ENCODE measurements at regions not wholly inside any gene's neighbourhood (a gene's known extent, or its start where the extent isn't known, plus 50 kb on each side); places are given as distances from the start of the nearest gene placed in this dataset.
"Not testable (repeated sequence)": the region's sequence is repeated elsewhere in the genome, so short reads cannot be mapped to it uniquely, and the experiment has no call there.

DNA sequence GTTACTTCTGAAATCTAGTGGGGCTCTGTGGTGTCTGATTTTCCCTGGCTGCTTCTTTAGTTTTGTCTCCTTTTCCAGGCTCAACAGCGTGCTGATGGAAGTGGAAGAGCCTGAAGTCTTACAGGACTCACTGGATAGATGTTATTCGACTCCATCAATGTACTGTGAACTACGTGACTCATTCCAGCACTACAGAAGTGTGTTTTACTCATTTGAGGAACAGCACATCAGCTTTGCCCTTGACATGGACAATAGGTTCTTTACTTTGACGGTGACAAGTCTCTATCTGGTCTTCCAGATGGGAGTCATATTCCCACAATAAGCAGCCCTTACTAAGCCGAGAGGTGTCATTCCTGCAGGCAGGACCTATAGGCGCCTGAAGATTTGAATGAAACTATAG, 51.1 kb downstream of the NBPF8 start:
- CTCF ChIA-PET; POLR2A ChIA-PET; DNase-seq; H3K36me3 Mint-ChIP-seq; H3K27ac Mint-ChIP-seq; H3K9me3 Mint-ChIP-seq; H3K27me3 Mint-ChIP-seq; intact Hi-C loops (cut with micrococcal nuclease); H3K4me3 Mint-ChIP-seq; H3K4me1 Mint-ChIP-seq (ENCODE audit: low read depth): not testable (repeated sequence)

GRCh38 chr1:120477663-120478062, 62.8 kb downstream of the NBPF8 start:
- CTCF ChIA-PET; DNase-seq; H3K27ac Mint-ChIP-seq; intact Hi-C loops (cut with micrococcal nuclease); H3K9me3 Mint-ChIP-seq; H3K36me3 Mint-ChIP-seq; H3K27me3 Mint-ChIP-seq; POLR2A ChIA-PET; H3K4me1 Mint-ChIP-seq (ENCODE audit: low read depth); H3K4me3 Mint-ChIP-seq: not testable (repeated sequence)

- CTCF ChIA-PET, H3K27ac Mint-ChIP-seq, H3K27me3 Mint-ChIP-seq: not testable (repeated sequence)
These were observed 63.6 kb downstream of the NBPF8 start for GRCh38 chr1:120478400-120478799.

DNA sequence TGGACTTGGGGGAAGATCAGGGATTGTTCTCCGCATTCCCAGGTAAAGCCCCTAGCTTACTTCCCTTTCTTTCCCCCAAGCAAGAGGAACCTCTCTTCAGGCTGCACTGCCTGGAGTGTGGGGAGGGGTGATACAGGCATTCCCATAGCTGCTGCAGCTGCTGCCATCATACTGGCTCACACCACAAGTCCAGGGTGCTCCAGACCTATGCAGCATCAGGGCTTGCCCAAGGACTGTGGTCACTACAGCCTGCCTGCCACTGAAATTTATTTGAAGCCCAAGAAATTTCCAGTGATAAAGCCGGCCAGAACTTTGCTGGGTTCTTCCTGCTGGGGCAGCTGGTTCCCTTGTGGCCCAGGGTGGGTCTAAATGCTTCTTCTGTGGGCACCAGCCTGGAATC, 72.7 kb downstream of the NBPF8 start:
- CTCF ChIA-PET; H3K9me3 Mint-ChIP-seq; H3K4me3 Mint-ChIP-seq; H3K27ac Mint-ChIP-seq; H3K4me1 Mint-ChIP-seq (ENCODE audit: low read depth); POLR2A ChIA-PET; DNase-seq; H3K27me3 Mint-ChIP-seq; intact Hi-C loops (cut with micrococcal nuclease): not testable (repeated sequence)
- H3K36me3 Mint-ChIP-seq = peaks cover 15% of the 10 kb centered on the region

More at GRCh38 chr1:120478400-120478799, 63.6 kb downstream of the NBPF8 start:
- H3K9me3 Mint-ChIP-seq; intact Hi-C loops (cut with micrococcal nuclease); H3K4me1 Mint-ChIP-seq (ENCODE audit: low read depth); H3K4me3 Mint-ChIP-seq; POLR2A ChIA-PET; DNase-seq; H3K36me3 Mint-ChIP-seq: not testable (repeated sequence)

GRCh38 chr1:120489217-120489616, 74.4 kb downstream of the NBPF8 start:
- H3K27me3 Mint-ChIP-seq; intact Hi-C loops (cut with micrococcal nuclease); H3K9me3 Mint-ChIP-seq; DNase-seq; H3K4me1 Mint-ChIP-seq (ENCODE audit: low read depth); H3K27ac Mint-ChIP-seq; POLR2A ChIA-PET; CTCF ChIA-PET; H3K4me3 Mint-ChIP-seq: not testable (repeated sequence)
- H3K36me3 Mint-ChIP-seq = peaks cover 13% of the 10 kb centered on the region

- H3K27ac Mint-ChIP-seq; H3K4me3 Mint-ChIP-seq; POLR2A ChIA-PET; intact Hi-C loops (cut with micrococcal nuclease); H3K9me3 Mint-ChIP-seq; DNase-seq; H3K27me3 Mint-ChIP-seq; H3K4me1 Mint-ChIP-seq (ENCODE audit: low read depth); CTCF ChIA-PET; H3K36me3 Mint-ChIP-seq: not testable (repeated sequence)
These were observed 82.3 kb downstream of the NBPF8 start for GRCh38 chr1:120497145-120497544.

GRCh38 chr1:120503284-120503683, 88.4 kb downstream of the NBPF8 start:
- H3K27ac Mint-ChIP-seq; H3K9me3 Mint-ChIP-seq; POLR2A ChIA-PET; DNase-seq; H3K4me3 Mint-ChIP-seq; H3K27me3 Mint-ChIP-seq; CTCF ChIA-PET; intact Hi-C loops (cut with micrococcal nuclease); H3K4me1 Mint-ChIP-seq (ENCODE audit: low read depth); H3K36me3 Mint-ChIP-seq: not testable (repeated sequence)

- H3K4me3 Mint-ChIP-seq; CTCF ChIA-PET; H3K4me1 Mint-ChIP-seq (ENCODE audit: low read depth); POLR2A ChIA-PET; H3K27me3 Mint-ChIP-seq; H3K9me3 Mint-ChIP-seq; H3K27ac Mint-ChIP-seq; intact Hi-C loops (cut with micrococcal nuclease); DNase-seq; H3K36me3 Mint-ChIP-seq: not testable (repeated sequence)
These were observed 91.5 kb downstream of the NBPF8 start for GRCh38 chr1:120506352-120506751.

DNA sequence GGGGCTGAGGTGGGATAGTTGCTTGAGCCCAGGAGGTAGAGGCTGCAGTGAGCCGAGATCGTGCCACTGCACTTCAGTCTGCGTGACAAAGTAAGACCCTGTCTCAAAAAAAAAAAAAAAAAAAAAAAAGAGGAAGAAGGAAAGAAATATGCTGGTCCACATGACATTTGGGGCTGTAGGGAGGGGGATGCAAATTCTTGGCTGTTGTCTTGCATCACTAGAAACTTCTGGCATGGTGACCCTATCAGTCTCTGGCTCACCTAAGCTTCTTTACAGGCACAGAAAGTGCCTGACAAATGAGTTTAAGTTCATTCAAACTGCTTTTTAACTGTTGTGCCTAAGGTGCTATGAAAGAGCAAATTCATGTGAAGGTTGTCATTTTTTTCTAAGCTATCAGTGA, 93.5 kb downstream of the NBPF8 start:
- DNase-seq; intact Hi-C loops (cut with micrococcal nuclease); H3K4me3 Mint-ChIP-seq; H3K27ac Mint-ChIP-seq; H3K36me3 Mint-ChIP-seq; H3K27me3 Mint-ChIP-seq; CTCF ChIA-PET; H3K4me1 Mint-ChIP-seq (ENCODE audit: low read depth); H3K9me3 Mint-ChIP-seq; POLR2A ChIA-PET: not testable (repeated sequence)

GRCh38 chr1:120509258-120509657, 94.4 kb downstream of the NBPF8 start:
- H3K4me3 Mint-ChIP-seq, POLR2A ChIA-PET: not testable (repeated sequence)

GRCh38 chr1:120513099-120513498, 98.3 kb downstream of the NBPF8 start:
- H3K9me3 Mint-ChIP-seq; DNase-seq; CTCF ChIA-PET; intact Hi-C loops (cut with micrococcal nuclease); H3K36me3 Mint-ChIP-seq; H3K4me3 Mint-ChIP-seq; H3K4me1 Mint-ChIP-seq (ENCODE audit: low read depth); H3K27ac Mint-ChIP-seq; H3K27me3 Mint-ChIP-seq; POLR2A ChIA-PET: not testable (repeated sequence)

More at GRCh38 chr1:120509258-120509657, 94.4 kb downstream of the NBPF8 start:
- CTCF ChIA-PET; H3K27me3 Mint-ChIP-seq; intact Hi-C loops (cut with micrococcal nuclease); H3K9me3 Mint-ChIP-seq; H3K27ac Mint-ChIP-seq; H3K4me1 Mint-ChIP-seq (ENCODE audit: low read depth); DNase-seq; H3K36me3 Mint-ChIP-seq: not testable (repeated sequence)

DNA sequence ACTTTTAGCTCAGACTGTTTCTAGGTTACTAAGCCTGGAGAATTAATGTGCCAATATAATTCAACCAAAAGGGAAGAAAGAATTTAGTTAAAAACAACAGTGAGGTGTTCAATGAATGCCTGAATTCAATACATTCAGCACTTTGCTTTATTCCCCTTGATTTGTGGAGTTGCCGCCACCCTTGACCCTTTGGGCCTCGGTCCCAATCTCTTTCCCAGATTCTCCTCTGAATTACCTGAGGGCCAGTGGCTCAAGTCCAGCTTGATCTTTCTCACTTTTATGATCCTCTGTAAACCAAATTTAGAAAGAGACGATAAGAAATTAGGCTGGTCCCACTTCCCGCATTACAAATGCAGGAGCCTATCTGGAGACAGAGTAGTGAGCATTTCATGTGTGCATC, 98.7 kb downstream of the NBPF8 start:
- H3K27ac Mint-ChIP-seq; H3K4me1 Mint-ChIP-seq (ENCODE audit: low read depth); intact Hi-C loops (cut with micrococcal nuclease); POLR2A ChIA-PET; H3K27me3 Mint-ChIP-seq; H3K36me3 Mint-ChIP-seq; H3K9me3 Mint-ChIP-seq; DNase-seq; CTCF ChIA-PET; H3K4me3 Mint-ChIP-seq: not testable (repeated sequence)

DNA sequence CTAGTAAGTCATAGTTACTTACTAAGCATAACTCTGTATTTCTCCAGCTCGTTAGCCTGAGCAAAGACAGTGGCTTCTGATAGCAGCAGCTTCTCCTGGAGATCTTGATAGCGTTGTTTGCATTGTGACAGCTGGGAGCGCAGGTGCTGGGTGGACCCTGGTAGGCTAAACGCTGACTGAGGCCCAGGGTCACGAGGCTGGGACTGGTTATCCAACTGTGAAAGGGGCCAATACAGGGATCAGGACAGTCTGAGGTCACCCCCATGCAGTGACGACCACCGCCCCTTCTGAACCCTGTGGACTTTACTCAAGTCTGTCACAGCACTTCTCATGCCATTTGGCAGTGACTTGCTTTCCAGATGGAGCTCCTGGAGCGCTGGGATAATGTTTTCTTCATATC, 104.4 kb downstream of the NBPF8 start:
- H3K27me3 Mint-ChIP-seq; H3K4me1 Mint-ChIP-seq (ENCODE audit: low read depth); H3K4me3 Mint-ChIP-seq; CTCF ChIA-PET; H3K27ac Mint-ChIP-seq; H3K9me3 Mint-ChIP-seq; H3K36me3 Mint-ChIP-seq; DNase-seq; intact Hi-C loops (cut with micrococcal nuclease); POLR2A ChIA-PET: not testable (repeated sequence)

- H3K4me3 Mint-ChIP-seq; H3K27ac Mint-ChIP-seq; H3K9me3 Mint-ChIP-seq; intact Hi-C loops (cut with micrococcal nuclease); POLR2A ChIA-PET; H3K27me3 Mint-ChIP-seq; H3K36me3 Mint-ChIP-seq; DNase-seq; H3K4me1 Mint-ChIP-seq (ENCODE audit: low read depth); CTCF ChIA-PET: not testable (repeated sequence)
These were observed 109.6 kb downstream of the NBPF8 start for GRCh38 chr1:120524416-120524815.

Data from activated CD4-positive, alpha-beta memory T cell treated with anti-CD3 and anti-CD28 coated beads for 36 hours (primary cell).